WTC11 (cell line): ENCODE measurements at regions not wholly inside any gene's neighbourhood (a gene's known extent, or its start where the extent isn't known, plus 50 kb on each side); places are given as distances from the start of the nearest gene placed in this dataset.

Source experiments
- ATAC-seq: fragments of 200-7000 bp; cut with Tn5 transposase; 2 replicates; pipeline ENCODE4 v1.10.0; 2021; ENCODE audit warnings: mild to moderate bottlenecking, moderate library complexity
- CTCF ChIA-PET: fragments of 300-600 bp; sonication (Branson Sonifier 250); formaldehyde crosslinking; loops from one replicate; lab custom pipeline; 2021; ENCODE audit warnings: antibody characterized with exemption; lab: Charles Lee
- POLR2A ChIA-PET: fragments of 350-600 bp; sonication (Branson Sonifier 250); formaldehyde crosslinking; loops from one replicate; lab custom pipeline; 2021; ENCODE audit warnings: antibody characterized with exemption; lab: Charles Lee
- DNase-seq: peaks from one replicate; pipeline ENCODE4 v3.0.0; 2021; ENCODE audit warnings: low spot score
- H3K27ac Mint-ChIP-seq: 2 replicates; pipeline ENCODE4 v1.8.0; 2021; ENCODE audit warnings: mixed read lengths
- H3K27me3 Mint-ChIP-seq: 2 replicates; pipeline ENCODE4 v1.8.0; 2021; ENCODE audit warnings: low read depth, mild to moderate bottlenecking, moderate library complexity, mixed read lengths
- H3K36me3 Mint-ChIP-seq: 2 replicates; pipeline ENCODE4 v1.8.0; 2021; ENCODE audit warnings: mixed read lengths
- H3K4me1 Mint-ChIP-seq: 2 replicates; pipeline ENCODE4 v1.8.0; 2022; ENCODE audit warnings: mixed read lengths
- H3K4me3 Mint-ChIP-seq: 2 replicates; pipeline ENCODE4 v1.8.0; 2021; ENCODE audit warnings: mild to moderate bottlenecking, moderate library complexity, mixed read lengths
- H3K9me3 Mint-ChIP-seq: 2 replicates; pipeline ENCODE4 v1.8.0; 2021; ENCODE audit warnings: mixed read lengths
- ARID4B ChIP-seq: sonication (generic); formaldehyde crosslinking; IDR thresholded peaks from 2 replicates; pipeline ENCODE4 v1.8.0; 2023; ENCODE audit warnings: missing genetic modification reagents, mild to moderate bottlenecking, borderline replicate concordance
- ATF2 ChIP-seq: sonication (generic); formaldehyde crosslinking; IDR thresholded peaks from 2 replicates; pipeline ENCODE4 v1.8.1; 2022; ENCODE audit warnings: low read depth, missing genetic modification reagents, borderline replicate concordance
- CREB1 ChIP-seq: sonication (generic); formaldehyde crosslinking; IDR thresholded peaks from 2 replicates; pipeline ENCODE4 v1.8.0; 2023; ENCODE audit warnings: mild to moderate bottlenecking, missing genetic modification reagents
- ETV6 ChIP-seq: sonication (generic); formaldehyde crosslinking; IDR thresholded peaks from 2 replicates; pipeline ENCODE4 v1.8.1; 2022; ENCODE audit warnings: mild to moderate bottlenecking, missing genetic modification reagents
- FOXP1 ChIP-seq: sonication (generic); formaldehyde crosslinking; IDR thresholded peaks from 2 replicates; pipeline ENCODE4 v1.8.0; 2022; ENCODE audit warnings: missing genetic modification reagents, mild to moderate bottlenecking, moderate library complexity, borderline replicate concordance
- IRF1 ChIP-seq: sonication (generic); formaldehyde crosslinking; IDR thresholded peaks from 2 replicates; pipeline ENCODE4 v1.8.0; 2023; ENCODE audit warnings: missing genetic modification reagents
- IRF2 ChIP-seq: sonication (generic); formaldehyde crosslinking; IDR thresholded peaks from 2 replicates; pipeline ENCODE4 v1.8.0; 2022; ENCODE audit warnings: low read depth, missing genetic modification reagents, borderline replicate concordance
- MLX ChIP-seq: sonication (generic); formaldehyde crosslinking; IDR thresholded peaks from 2 replicates; pipeline ENCODE4 v1.8.1; 2023; ENCODE audit warnings: mild to moderate bottlenecking, missing genetic modification reagents, moderate library complexity
- MYBL2 ChIP-seq: sonication (generic); formaldehyde crosslinking; IDR thresholded peaks from 2 replicates; pipeline ENCODE4 v1.8.1; 2023; ENCODE audit warnings: mild to moderate bottlenecking, moderate library complexity, missing genetic modification reagents
- NFE2L1 ChIP-seq: sonication (generic); formaldehyde crosslinking; IDR thresholded peaks from 2 replicates; pipeline ENCODE4 v1.8.1; 2023; ENCODE audit warnings: missing genetic modification reagents
- NR1H2 ChIP-seq: sonication (generic); formaldehyde crosslinking; IDR thresholded peaks from 2 replicates; pipeline ENCODE4 v1.9.0; 2021; ENCODE audit warnings: mild to moderate bottlenecking, moderate library complexity, missing genetic modification reagents
- NR3C1 ChIP-seq: sonication (generic); formaldehyde crosslinking; conservative IDR thresholded peaks from 2 replicates; pipeline ENCODE4 v1.8.1; 2023; ENCODE audit warnings: low read depth, mild to moderate bottlenecking, missing genetic modification reagents
- ZNF121 ChIP-seq: sonication (generic); formaldehyde crosslinking; IDR thresholded peaks from 2 replicates; pipeline ENCODE4 v1.8.0; 2023; ENCODE audit warnings: missing genetic modification reagents
- ZNF219 ChIP-seq: sonication (generic); formaldehyde crosslinking; IDR thresholded peaks from 2 replicates; pipeline ENCODE4 v1.8.0; 2023; ENCODE audit warnings: missing genetic modification reagents, mild to moderate bottlenecking, borderline replicate concordance
- TF ChIP-seq, protein P1 (sequence below): sonication (generic); formaldehyde crosslinking; IDR thresholded peaks from 2 replicates; pipeline ENCODE4 v1.8.1; 2023; ENCODE audit warnings: mild to moderate bottlenecking, missing genetic modification reagents, moderate library complexity
- TF ChIP-seq, protein P2 (sequence below): sonication (generic); formaldehyde crosslinking; IDR thresholded peaks from 2 replicates; pipeline ENCODE4 v1.8.0; 2022; ENCODE audit warnings: mild to moderate bottlenecking, missing genetic modification reagents
- TF ChIP-seq, protein P3 (sequence below): sonication (generic); formaldehyde crosslinking; IDR thresholded peaks from 2 replicates; pipeline ENCODE4 v1.8.0; 2022; ENCODE audit warnings: mild to moderate bottlenecking, missing genetic modification reagents
- TF ChIP-seq, protein P4 (sequence below): fragments of 250-450 bp; sonication (Bioruptor Pico); IDR thresholded peaks from 2 replicates; pipeline ENCODE4 v2.1.2; 2022; ENCODE audit warnings: mild to moderate bottlenecking, moderate library complexity
- TF ChIP-seq, protein P5 (sequence below): sonication (generic); formaldehyde crosslinking; IDR thresholded peaks from 2 replicates; pipeline ENCODE4 v1.8.0; 2022; ENCODE audit warnings: mild to moderate bottlenecking, missing genetic modification reagents

DNA sequence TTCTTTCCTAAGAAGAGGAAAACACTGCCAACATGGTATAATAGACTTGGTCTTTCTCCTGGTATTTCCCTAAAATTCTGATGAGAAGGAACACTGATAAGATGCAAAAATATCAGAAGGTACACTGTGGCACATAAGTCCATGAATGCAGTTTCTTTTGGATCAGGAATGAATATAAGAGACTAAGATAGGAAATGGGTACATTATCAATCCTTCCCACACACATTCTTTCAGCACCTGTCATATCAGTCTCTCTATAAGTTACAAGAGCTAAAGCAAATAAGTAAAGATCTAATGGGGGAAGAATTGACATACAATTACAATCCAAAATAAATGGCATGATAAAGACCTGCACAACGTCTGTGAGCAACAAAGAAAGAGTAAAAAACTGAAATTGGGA is 1101.0 kb downstream of the ROBO2 start:
- Mint-ChIP-seq H3K9me3 (peaks cover 12% of the 10 kb centered on the region), H3K27ac (no peak overlapping the region), H3K27me3 (no peaks in the 10 kb centered on the region), H3K4me1 (no peaks in the 10 kb centered on the region), H3K36me3 (peaks cover 2% of the 10 kb centered on the region), H3K4me3 (no peak overlapping the region)
- no peak for TF ChIP-seq NFE2L1 (CRISPR knock-in tag)
- TF ChIP-seq MYBL2, result no peak
- TF ChIP-seq ETV6 (CRISPR knock-in tag), result no peak
- TF ChIP-seq, protein P1, sequence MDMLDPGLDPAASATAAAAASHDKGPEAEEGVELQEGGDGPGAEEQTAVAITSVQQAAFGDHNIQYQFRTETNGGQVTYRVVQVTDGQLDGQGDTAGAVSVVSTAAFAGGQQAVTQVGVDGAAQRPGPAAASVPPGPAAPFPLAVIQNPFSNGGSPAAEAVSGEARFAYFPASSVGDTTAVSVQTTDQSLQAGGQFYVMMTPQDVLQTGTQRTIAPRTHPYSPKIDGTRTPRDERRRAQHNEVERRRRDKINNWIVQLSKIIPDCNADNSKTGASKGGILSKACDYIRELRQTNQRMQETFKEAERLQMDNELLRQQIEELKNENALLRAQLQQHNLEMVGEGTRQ (CRISPR knock-in tag), result no peak
- no peak for TF ChIP-seq CREB1 (CRISPR knock-in tag)
- no peak for TF ChIP-seq ZNF121 (CRISPR knock-in tag)
- TF ChIP-seq, protein P2, sequence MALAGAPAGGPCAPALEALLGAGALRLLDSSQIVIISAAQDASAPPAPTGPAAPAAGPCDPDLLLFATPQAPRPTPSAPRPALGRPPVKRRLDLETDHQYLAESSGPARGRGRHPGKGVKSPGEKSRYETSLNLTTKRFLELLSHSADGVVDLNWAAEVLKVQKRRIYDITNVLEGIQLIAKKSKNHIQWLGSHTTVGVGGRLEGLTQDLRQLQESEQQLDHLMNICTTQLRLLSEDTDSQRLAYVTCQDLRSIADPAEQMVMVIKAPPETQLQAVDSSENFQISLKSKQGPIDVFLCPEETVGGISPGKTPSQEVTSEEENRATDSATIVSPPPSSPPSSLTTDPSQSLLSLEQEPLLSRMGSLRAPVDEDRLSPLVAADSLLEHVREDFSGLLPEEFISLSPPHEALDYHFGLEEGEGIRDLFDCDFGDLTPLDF (CRISPR knock-in tag), result no peak
- TF ChIP-seq ZNF219, result no peak
- TF ChIP-seq IRF1 (CRISPR knock-in tag), result no peak
- no peak for TF ChIP-seq ARID4B (CRISPR knock-in tag)
- TF ChIP-seq FOXP1, result no peak
- no peak for TF ChIP-seq MLX
- TF ChIP-seq, protein P3, sequence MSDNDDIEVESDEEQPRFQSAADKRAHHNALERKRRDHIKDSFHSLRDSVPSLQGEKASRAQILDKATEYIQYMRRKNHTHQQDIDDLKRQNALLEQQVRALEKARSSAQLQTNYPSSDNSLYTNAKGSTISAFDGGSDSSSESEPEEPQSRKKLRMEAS (CRISPR knock-in tag), result no peak
- CTCF ChIA-PET, result interaction anchor here (1.0 kb wide), 1 partner anchor 506 kb away, joined by 3 read pairs; no protein-coding TSS in a partner anchor
- POLR2A ChIA-PET, result no interaction called here
- DNase-seq (no peak), ATAC-seq (no peak)

- H3K27me3 Mint-ChIP-seq, result no peaks in the 10 kb centered on the region
- no peaks in the 10 kb centered on the region for H3K4me1 Mint-ChIP-seq
- peaks cover 2% of the 10 kb centered on the region for H3K36me3 Mint-ChIP-seq
- no peak for ATAC-seq
- H3K4me3 Mint-ChIP-seq, result no peak overlapping the region
- POLR2A ChIA-PET, result no interaction called here
- DNase-seq, result no peak
- peaks cover 12% of the 10 kb centered on the region for H3K9me3 Mint-ChIP-seq
- H3K27ac Mint-ChIP-seq, result no peak overlapping the region
- CTCF ChIA-PET, result interaction anchor here (1.0 kb wide), 1 partner anchor 505 kb away, joined by 3 read pairs; no protein-coding TSS in a partner anchor
- TF ChIP-seq NR1H2, result no peak
- TF ChIP-seq NR3C1 (CRISPR knock-in tag), result no peak
- no peak for TF ChIP-seq ARID4B (CRISPR knock-in tag)
- TF ChIP-seq ZNF219, result no peak
- no peak for TF ChIP-seq ATF2 (CRISPR knock-in tag)
- TF ChIP-seq, protein P4, sequence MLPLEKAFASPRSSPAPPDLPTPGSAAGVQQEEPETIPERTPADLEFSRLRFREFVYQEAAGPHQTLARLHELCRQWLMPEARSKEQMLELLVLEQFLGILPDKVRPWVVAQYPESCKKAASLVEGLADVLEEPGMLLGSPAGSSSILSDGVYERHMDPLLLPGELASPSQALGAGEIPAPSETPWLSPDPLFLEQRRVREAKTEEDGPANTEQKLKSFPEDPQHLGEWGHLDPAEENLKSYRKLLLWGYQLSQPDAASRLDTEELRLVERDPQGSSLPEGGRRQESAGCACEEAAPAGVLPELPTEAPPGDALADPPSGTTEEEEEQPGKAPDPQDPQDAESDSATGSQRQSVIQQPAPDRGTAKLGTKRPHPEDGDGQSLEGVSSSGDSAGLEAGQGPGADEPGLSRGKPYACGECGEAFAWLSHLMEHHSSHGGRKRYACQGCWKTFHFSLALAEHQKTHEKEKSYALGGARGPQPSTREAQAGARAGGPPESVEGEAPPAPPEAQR (CRISPR knock-in tag), result no peak
- TF ChIP-seq IRF2 (CRISPR knock-in tag), result no peak
- TF ChIP-seq, protein P5, sequence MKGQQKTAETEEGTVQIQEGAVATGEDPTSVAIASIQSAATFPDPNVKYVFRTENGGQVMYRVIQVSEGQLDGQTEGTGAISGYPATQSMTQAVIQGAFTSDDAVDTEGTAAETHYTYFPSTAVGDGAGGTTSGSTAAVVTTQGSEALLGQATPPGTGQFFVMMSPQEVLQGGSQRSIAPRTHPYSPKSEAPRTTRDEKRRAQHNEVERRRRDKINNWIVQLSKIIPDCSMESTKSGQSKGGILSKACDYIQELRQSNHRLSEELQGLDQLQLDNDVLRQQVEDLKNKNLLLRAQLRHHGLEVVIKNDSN (CRISPR knock-in tag), result no peak
Measured at GRCh38 chr3:78141269-78141668, 1101.4 kb downstream of the ROBO2 start.
